ENCODE measurements at regions not wholly inside any gene's neighbourhood (a gene's known extent, or its start where the extent isn't known, plus 50 kb on each side); places are given as distances from the start of the nearest gene placed in this dataset.

DNA sequence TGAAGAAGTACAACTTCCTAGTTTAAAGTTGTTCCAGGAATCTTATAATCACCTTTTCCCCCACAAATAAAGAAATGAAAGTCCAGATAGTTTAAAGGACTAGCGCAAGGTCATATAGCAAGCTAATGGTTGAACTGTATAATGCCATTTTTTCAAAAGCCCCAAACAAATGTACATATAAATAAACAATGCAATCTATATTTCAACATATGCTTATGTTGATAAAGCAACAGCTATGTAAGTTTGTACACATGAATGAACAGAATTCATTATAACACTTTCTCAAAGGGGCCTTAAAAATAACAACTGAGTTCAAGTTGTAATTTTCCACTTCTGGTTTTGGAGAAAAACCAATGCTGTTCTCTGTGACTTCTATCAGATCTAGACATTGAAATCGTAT is 1628.6 kb downstream of the CDH8 start:
- TF ChIP-seq, protein P1, sequence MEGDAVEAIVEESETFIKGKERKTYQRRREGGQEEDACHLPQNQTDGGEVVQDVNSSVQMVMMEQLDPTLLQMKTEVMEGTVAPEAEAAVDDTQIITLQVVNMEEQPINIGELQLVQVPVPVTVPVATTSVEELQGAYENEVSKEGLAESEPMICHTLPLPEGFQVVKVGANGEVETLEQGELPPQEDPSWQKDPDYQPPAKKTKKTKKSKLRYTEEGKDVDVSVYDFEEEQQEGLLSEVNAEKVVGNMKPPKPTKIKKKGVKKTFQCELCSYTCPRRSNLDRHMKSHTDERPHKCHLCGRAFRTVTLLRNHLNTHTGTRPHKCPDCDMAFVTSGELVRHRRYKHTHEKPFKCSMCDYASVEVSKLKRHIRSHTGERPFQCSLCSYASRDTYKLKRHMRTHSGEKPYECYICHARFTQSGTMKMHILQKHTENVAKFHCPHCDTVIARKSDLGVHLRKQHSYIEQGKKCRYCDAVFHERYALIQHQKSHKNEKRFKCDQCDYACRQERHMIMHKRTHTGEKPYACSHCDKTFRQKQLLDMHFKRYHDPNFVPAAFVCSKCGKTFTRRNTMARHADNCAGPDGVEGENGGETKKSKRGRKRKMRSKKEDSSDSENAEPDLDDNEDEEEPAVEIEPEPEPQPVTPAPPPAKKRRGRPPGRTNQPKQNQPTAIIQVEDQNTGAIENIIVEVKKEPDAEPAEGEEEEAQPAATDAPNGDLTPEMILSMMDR (IDR thresholded peaks at IDR 0.05; ENCODE audit: insufficient read depth, low read length, poor library complexity, severe bottlenecking) = no peak
- TF ChIP-seq EZH2phosphoT487 (conservative IDR thresholded peaks at IDR 0.05; ENCODE audit: low read length) = no peak

All from SU-DHL-6 (cell line).